ENCODE measurements at regions not wholly inside any gene's neighbourhood (a gene's known extent, or its start where the extent isn't known, plus 50 kb on each side); places are given as distances from the start of the nearest gene placed in this dataset.

DNA sequence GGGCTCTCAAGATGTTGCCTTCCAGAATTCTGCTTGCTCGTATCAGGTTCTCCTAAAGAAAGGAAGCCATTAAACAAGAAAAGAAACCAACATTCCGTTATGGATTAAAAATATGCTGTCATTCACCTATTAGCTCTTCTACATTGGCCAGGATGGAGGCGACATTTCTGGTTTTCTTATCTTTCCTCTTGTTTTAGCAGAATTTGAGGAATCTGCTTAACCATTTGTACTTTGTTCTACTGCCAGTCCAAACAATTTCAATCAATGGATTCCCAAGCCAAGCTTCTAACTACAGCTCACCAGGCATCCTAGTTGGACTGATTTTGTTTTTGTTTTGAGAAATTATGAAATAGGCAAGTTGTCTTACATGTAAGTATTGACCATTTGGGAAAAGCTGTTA, 164.6 kb upstream of the TSC22D2 start:
- POLR2A ChIA-PET (ENCODE audit: partially characterized antibody), result no interaction called here

GRCh38 chr3:150242220-150242936, 165.7 kb upstream of the TSC22D2 start:
- Histone ChIP-seq H3K36me3 (ENCODE audit: insufficient read depth, low read length) (no peaks in the 10 kb centered on the region), H3K9me3 (ENCODE audit: control insufficient read depth in 1 of 2, low read length in 2 of 2) (no peaks in the 10 kb centered on the region), H3K27me3 (ENCODE audit: insufficient read depth, low read length) (no peaks in the 10 kb centered on the region), H3K4me1 (ENCODE audit: insufficient read depth, low read length) (no peaks in the 10 kb centered on the region), H3K4me3 (ENCODE audit: low read length in 2 of 2) (no peak overlapping the region), H3K27ac (ENCODE audit: low read depth, low read length) (no peak overlapping the region)
- DNase-seq, result no peak
- POLR2A ChIA-PET (ENCODE audit: partially characterized antibody), result no interaction called here
- CTCF ChIA-PET (ENCODE audit: partially characterized antibody), result no interaction called here
- Mint-ChIP-seq H3K4me3 (no peak overlapping the region), H3K36me3 (no peaks in the 10 kb centered on the region), H3K9me3 (peaks cover 0 to 2% (median 0%) of the 10 kb centered on the region in 8 donors), H3K27me3 (peaks cover 16 to 21% of the 10 kb centered on the region in 2 donors), H3K4me1 (no peaks in the 10 kb centered on the region), H3K27ac (no peak overlapping the region)
- intact Hi-C loops (cut with micrococcal nuclease), result no loop called here

More for the DNA sequence above, 164.6 kb upstream of the TSC22D2 start:
- Mint-ChIP-seq H3K4me1 (peaks cover 0 to 2% (median 0%) of the 10 kb centered on the region in 4 donors), H3K4me3 (no peak overlapping the region), H3K9me3 (peaks cover 0 to 2% (median 0%) of the 10 kb centered on the region in 8 donors), H3K27me3 (peaks cover 16 to 26% of the 10 kb centered on the region in 2 donors), H3K36me3 (no peaks in the 10 kb centered on the region), H3K27ac (no peak overlapping the region)
- Histone ChIP-seq H3K4me3 (ENCODE audit: low read length in 2 of 2) (no peak overlapping the region), H3K4me1 (ENCODE audit: insufficient read depth, low read length) (no peaks in the 10 kb centered on the region), H3K27me3 (ENCODE audit: insufficient read depth, low read length) (no peaks in the 10 kb centered on the region), H3K9me3 (ENCODE audit: control insufficient read depth in 1 of 2, low read length in 2 of 2) (no peaks in the 10 kb centered on the region), H3K27ac (ENCODE audit: low read depth, low read length) (no peak overlapping the region), H3K36me3 (ENCODE audit: insufficient read depth, low read length) (no peaks in the 10 kb centered on the region)
- no peak for DNase-seq
- intact Hi-C loops (cut with micrococcal nuclease), result no loop called here
- CTCF ChIA-PET (ENCODE audit: partially characterized antibody), result interaction anchor here (0.8 kb wide), 1 partner anchor 24 kb away, joined by 3 read pairs; no protein-coding TSS in a partner anchor

GRCh38 chr3:150240891-150241290, 167.2 kb upstream of the TSC22D2 start:
- Mint-ChIP-seq H3K4me3 (no peak overlapping the region), H3K36me3 (no peaks in the 10 kb centered on the region), H3K27me3 (peaks cover 16% of the 10 kb centered on the region in 2 donors), H3K4me1 (no peaks in the 10 kb centered on the region), H3K9me3 (peaks cover 0 to 2% (median 0%) of the 10 kb centered on the region in 8 donors), H3K27ac (no peak overlapping the region)
- ChIA-PET POLR2A (ENCODE audit: partially characterized antibody) (no interaction called here), CTCF (ENCODE audit: partially characterized antibody) (interaction anchor here (1.0 kb wide), 1 partner anchor 9 kb away, joined by 3 read pairs; no protein-coding TSS in a partner anchor)
- no peak for DNase-seq
- intact Hi-C loops (cut with micrococcal nuclease), result no loop called here
- H3K27ac ChIP-seq (ENCODE audit: low read depth, low read length), result no peak overlapping the region
- no peaks in the 10 kb centered on the region for H3K9me3 ChIP-seq (ENCODE audit: control insufficient read depth in 1 of 2, low read length in 2 of 2)
- no peaks in the 10 kb centered on the region for H3K4me1 ChIP-seq (ENCODE audit: insufficient read depth, low read length)
- H3K36me3 ChIP-seq (ENCODE audit: insufficient read depth, low read length), result no peaks in the 10 kb centered on the region
- no peak overlapping the region for H3K4me3 ChIP-seq (ENCODE audit: low read length in 2 of 2)
- no peaks in the 10 kb centered on the region for H3K27me3 ChIP-seq (ENCODE audit: insufficient read depth, low read length)

GRCh38 chr3:150239766-150240165, 168.3 kb upstream of the TSC22D2 start:
- no peak for DNase-seq
- H3K9me3 ChIP-seq (ENCODE audit: control insufficient read depth in 1 of 2, low read length in 2 of 2), result no peaks in the 10 kb centered on the region
- Mint-ChIP-seq H3K9me3 (peaks cover 0 to 2% (median 0%) of the 10 kb centered on the region in 8 donors), H3K27me3 (peaks cover 8 to 12% of the 10 kb centered on the region in 2 donors), H3K36me3 (no peaks in the 10 kb centered on the region), H3K27ac (no peak overlapping the region), H3K4me1 (no peaks in the 10 kb centered on the region), H3K4me3 (no peak overlapping the region)
- ChIA-PET POLR2A (ENCODE audit: partially characterized antibody) (no interaction called here), CTCF (ENCODE audit: partially characterized antibody) (interaction anchor here (1.5 kb wide), 1 partner anchor 20 kb away, joined by 4 read pairs; no protein-coding TSS in a partner anchor)
- H3K36me3 ChIP-seq (ENCODE audit: insufficient read depth, low read length), result no peaks in the 10 kb centered on the region
- no peaks in the 10 kb centered on the region for H3K27me3 ChIP-seq (ENCODE audit: insufficient read depth, low read length)
- no peaks in the 10 kb centered on the region for H3K4me1 ChIP-seq (ENCODE audit: insufficient read depth, low read length)
- no peak overlapping the region for H3K4me3 ChIP-seq (ENCODE audit: low read length in 2 of 2)
- H3K27ac ChIP-seq (ENCODE audit: low read depth, low read length), result no peak overlapping the region
- intact Hi-C loops (cut with micrococcal nuclease), result no loop called here

DNA sequence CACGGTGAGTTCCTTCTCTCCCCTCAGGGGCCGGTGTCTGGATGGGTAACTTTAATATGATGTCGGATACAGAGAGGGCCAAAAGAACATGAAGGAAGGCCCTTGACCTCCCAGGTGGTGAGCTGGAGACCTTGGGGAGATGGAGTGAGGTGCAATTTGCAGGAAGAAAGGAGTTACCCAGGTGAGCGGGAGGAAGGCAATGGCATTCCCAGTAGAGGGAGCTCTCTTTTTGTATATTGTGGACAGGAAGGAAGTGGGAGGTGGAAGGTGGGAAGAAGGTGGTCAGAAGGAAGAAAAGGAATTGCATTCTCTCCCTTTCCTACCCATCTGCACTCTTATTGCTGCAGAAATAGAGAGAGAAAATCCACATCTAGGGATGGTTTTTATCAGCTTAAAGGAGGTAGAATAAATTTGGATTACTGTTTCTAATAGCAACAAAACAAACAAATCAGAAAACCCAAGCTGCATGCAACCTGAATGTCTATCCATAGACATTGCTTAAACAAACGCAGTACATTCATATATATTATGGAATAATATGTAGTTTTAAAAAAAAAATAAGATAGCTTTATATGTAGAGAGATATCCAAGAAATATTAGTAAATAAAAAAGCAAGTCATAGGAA, 169.0 kb upstream of the TSC22D2 start:
- Histone ChIP-seq H3K36me3 (ENCODE audit: insufficient read depth, low read length) (no peaks in the 10 kb centered on the region), H3K4me3 (ENCODE audit: low read length in 2 of 2) (no peak overlapping the region), H3K4me1 (ENCODE audit: insufficient read depth, low read length) (no peaks in the 10 kb centered on the region), H3K27ac (ENCODE audit: low read depth, low read length) (no peak overlapping the region), H3K9me3 (ENCODE audit: control insufficient read depth in 1 of 2, low read length in 2 of 2) (no peaks in the 10 kb centered on the region), H3K27me3 (ENCODE audit: insufficient read depth, low read length) (no peaks in the 10 kb centered on the region)
- Mint-ChIP-seq H3K27ac (no peak overlapping the region), H3K9me3 (peaks cover 0 to 2% (median 0%) of the 10 kb centered on the region in 8 donors), H3K4me1 (no peaks in the 10 kb centered on the region), H3K36me3 (no peaks in the 10 kb centered on the region), H3K4me3 (no peak overlapping the region), H3K27me3 (peaks cover 3 to 11% of the 10 kb centered on the region in 2 donors)
- intact Hi-C loops (cut with micrococcal nuclease), result no loop called here
- ChIA-PET CTCF (ENCODE audit: partially characterized antibody) (interaction anchor here (1.5 kb wide), 1 partner anchor 19 kb away, joined by 4 read pairs; no protein-coding TSS in a partner anchor), POLR2A (ENCODE audit: partially characterized antibody) (no interaction called here)
- DNase-seq, result no peak

DNA sequence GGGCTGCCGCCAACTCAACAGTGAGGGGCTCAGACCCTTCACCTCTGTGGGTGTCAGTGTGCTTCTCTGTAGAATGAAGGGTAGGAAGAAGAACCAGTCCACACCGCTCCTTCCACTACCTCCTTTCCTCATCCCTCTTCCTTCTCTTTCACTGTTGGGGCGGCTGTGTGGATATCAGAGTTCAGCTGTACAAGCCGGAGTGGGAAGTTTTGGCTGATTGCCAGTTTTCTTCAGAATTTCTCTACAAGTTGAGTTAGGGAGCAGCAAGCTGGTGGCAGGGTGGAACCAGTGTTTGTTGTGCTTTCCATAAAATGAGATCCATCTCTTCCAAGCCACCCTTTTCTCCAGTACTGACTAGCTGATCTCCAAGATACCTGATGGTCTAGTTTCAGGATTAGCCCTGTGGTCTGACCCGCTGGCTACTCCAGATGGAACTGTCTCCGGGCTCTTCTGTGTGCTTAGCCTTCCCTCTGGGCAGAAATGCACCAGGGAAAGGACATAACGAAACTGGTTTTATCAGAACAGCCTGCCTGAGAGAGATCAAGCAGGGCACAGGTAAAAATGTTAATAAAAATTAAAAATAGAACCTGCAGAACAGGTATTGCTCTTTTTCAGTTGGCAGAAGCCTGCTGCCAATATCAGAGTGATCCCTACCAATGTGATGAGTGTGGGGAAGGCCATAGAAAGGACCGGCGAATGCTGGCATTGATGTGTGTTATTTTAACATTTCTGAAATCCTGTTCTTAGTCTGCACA, 169.9 kb upstream of the TSC22D2 start:
- no peak overlapping the region for H3K4me3 Mint-ChIP-seq
- H3K36me3 Mint-ChIP-seq, result no peaks in the 10 kb centered on the region
- CTCF ChIA-PET (ENCODE audit: partially characterized antibody), result no interaction called here
- no peak overlapping the region for H3K27ac ChIP-seq (ENCODE audit: low read depth, low read length)
- peak overlapping the region in 1 of 7 donors; percentile 29 for H3K27ac Mint-ChIP-seq
- H3K27me3 ChIP-seq (ENCODE audit: insufficient read depth, low read length), result no peaks in the 10 kb centered on the region
- intact Hi-C loops (cut with micrococcal nuclease), result no loop called here
- H3K4me1 ChIP-seq (ENCODE audit: insufficient read depth, low read length), result no peaks in the 10 kb centered on the region
- no peak overlapping the region for H3K4me3 ChIP-seq (ENCODE audit: low read length in 2 of 2)
- POLR2A ChIA-PET (ENCODE audit: partially characterized antibody), result no interaction called here
- no peak for DNase-seq
- H3K36me3 ChIP-seq (ENCODE audit: insufficient read depth, low read length), result no peaks in the 10 kb centered on the region
- H3K27me3 Mint-ChIP-seq, result peaks cover 2 to 3% of the 10 kb centered on the region in 2 donors
- peaks cover 0 to 2% (median 0%) of the 10 kb centered on the region in 8 donors for H3K9me3 Mint-ChIP-seq
- H3K4me1 Mint-ChIP-seq, result no peaks in the 10 kb centered on the region
- H3K9me3 ChIP-seq (ENCODE audit: control insufficient read depth in 1 of 2, low read length in 2 of 2), result no peaks in the 10 kb centered on the region

- POLR2A ChIA-PET (ENCODE audit: partially characterized antibody), result no interaction called here
- H3K27ac ChIP-seq (ENCODE audit: low read depth, low read length), result no peak overlapping the region
- H3K4me3 ChIP-seq (ENCODE audit: low read length in 2 of 2), result no peak overlapping the region
- H3K4me1 ChIP-seq (ENCODE audit: insufficient read depth, low read length), result no peaks in the 10 kb centered on the region
- peaks cover 0 to 2% (median 0%) of the 10 kb centered on the region in 8 donors for H3K9me3 Mint-ChIP-seq
- no peaks in the 10 kb centered on the region for H3K27me3 Mint-ChIP-seq
- no peaks in the 10 kb centered on the region for H3K4me1 Mint-ChIP-seq
- no peaks in the 10 kb centered on the region for H3K27me3 ChIP-seq (ENCODE audit: insufficient read depth, low read length)
- CTCF ChIA-PET (ENCODE audit: partially characterized antibody), result no interaction called here
- H3K36me3 Mint-ChIP-seq, result no peaks in the 10 kb centered on the region
- H3K36me3 ChIP-seq (ENCODE audit: insufficient read depth, low read length), result no peaks in the 10 kb centered on the region
- no peaks in the 10 kb centered on the region for H3K9me3 ChIP-seq (ENCODE audit: control insufficient read depth in 1 of 2, low read length in 2 of 2)
- no peak overlapping the region for H3K4me3 Mint-ChIP-seq
- DNase-seq, result no peak
- H3K27ac Mint-ChIP-seq, result no peak overlapping the region
- intact Hi-C loops (cut with micrococcal nuclease), result no loop called here
Measured at GRCh38 chr3:150237490-150237889, 170.6 kb upstream of the TSC22D2 start.

All from CD4-positive, alpha-beta memory T cell (primary cell).